ENCODE measurements at regions not wholly inside any gene's neighbourhood (a gene's known extent, or its start where the extent isn't known, plus 50 kb on each side); places are given as distances from the start of the nearest gene placed in this dataset.

- TF ChIP-seq CTCF (IDR thresholded peaks at IDR 0.05; ENCODE audit: low read length): no peak
- TF ChIP-seq EZH2 (IDR thresholded peaks at IDR 0.05; ENCODE audit: borderline replicate concordance, low read length): no peak
Observed at GRCh38 chr7:81317741-81318140, 398.9 kb upstream of the SEMA3C start.

Data from OCI-LY1 (cell line).